ENCODE measurements at regions not wholly inside any gene's neighbourhood (a gene's known extent, or its start where the extent isn't known, plus 50 kb on each side); places are given as distances from the start of the nearest gene placed in this dataset.

GRCh38 chr9:13621872-13622564, 342.5 kb upstream of the MPDZ start:
- Histone ChIP-seq H3K27me3 (ENCODE audit: control insufficient read depth in 2 of 2, insufficient read depth in 2 of 2, low read length in 2 of 2) (no peaks in the 10 kb centered on the region), H3K36me3 (ENCODE audit: control insufficient read depth, insufficient read depth, low read length) (no peaks in the 10 kb centered on the region), H3K4me3 (no peak overlapping the region), H3K79me2 (ENCODE audit: control insufficient read depth, insufficient read depth, low read length) (no peaks in the 10 kb centered on the region), H3K4me2 (ENCODE audit: insufficient read depth, low read length) (no peak overlapping the region), H3K9ac (ENCODE audit: insufficient read depth in 1 of 2, low read depth in 2 of 2, low read length in 2 of 2) (no peak overlapping the region), H3K9me1 (ENCODE audit: control insufficient read depth, insufficient read depth, low read length) (no peaks in the 10 kb centered on the region), H3K27ac (ENCODE audit: extremely low read depth, low read depth, low read length) (no peak overlapping the region), H3K4me1 (replicated peaks in 1 of 2; ENCODE audit: control insufficient read depth in 2 of 2, insufficient read depth in 2 of 2, low read length in 2 of 2) (no peaks in the 10 kb centered on the region), H4K20me1 (replicated peaks; ENCODE audit: control insufficient read depth, insufficient read depth, low read length) (no peaks in the 10 kb centered on the region), H2AFZ (ENCODE audit: low read depth, low read length) (no peak overlapping the region), H3K9me3 (replicated peaks; ENCODE audit: control insufficient read depth, insufficient read depth, low read depth, low read length) (no peaks in the 10 kb centered on the region)
- no TSS peak for BruUV-seq (replicated peaks)
- ATAC-seq (no peak), FAIRE-seq (no peak), DNase-seq (ENCODE audit: extremely low read depth in 1 of 4, low spot score in 3 of 4) (no peak)
- WGBS (ENCODE audit: insufficient coverage, low coverage, missing lambda C conversion rate) = 0% methylated on average over 6 of the region's 6 CpGs
- POLR2A ChIA-PET = no interaction called here
- in situ Hi-C loops (cut with MboI) (no loop called here), intact Hi-C loops (cut with micrococcal nuclease) (no loop called here)
- CTCF ChIA-PET (ENCODE audit: low intra/inter-chr PET ratio) = interaction anchor here (0.6 kb wide), 1 partner anchor 1050 kb away, joined by 3 read pairs; no protein-coding TSS in a partner anchor
- TF ChIP-seq CHD7 (IDR thresholded peaks at IDR 0.05; ENCODE audit: low read depth, low read length) = no peak
- TF ChIP-seq PRMT5 (CRISPR knock-in tag; IDR thresholded peaks at IDR 0.05) = no peak
- no peak for TF ChIP-seq ZNF740 (CRISPR knock-in tag; IDR thresholded peaks at IDR 0.05)
- TF ChIP-seq ZNF740 (tag; IDR thresholded peaks at IDR 0.05) = no peak
- TF ChIP-seq JUND (IDR thresholded peaks at IDR 0.05; ENCODE audit: borderline replicate concordance, low read depth, low read length) = no peak
- no peak for TF ChIP-seq JUND (tag; IDR thresholded peaks at IDR 0.05; ENCODE audit: borderline replicate concordance, low read depth, low read length)
- TF ChIP-seq MCM3 (IDR thresholded peaks at IDR 0.05) = no peak
- TF ChIP-seq, protein P1, sequence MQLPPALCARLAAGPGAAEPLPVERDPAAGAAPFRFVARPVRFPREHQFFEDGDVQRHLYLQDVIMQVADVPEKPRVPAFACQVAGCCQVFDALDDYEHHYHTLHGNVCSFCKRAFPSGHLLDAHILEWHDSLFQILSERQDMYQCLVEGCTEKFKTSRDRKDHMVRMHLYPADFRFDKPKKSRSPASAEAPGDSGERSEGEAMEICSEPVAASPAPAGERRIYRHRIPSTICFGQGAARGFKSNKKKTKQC (CRISPR knock-in tag; IDR thresholded peaks at IDR 0.05) = no peak
- TF ChIP-seq ZFP36 (IDR thresholded peaks at IDR 0.05; ENCODE audit: low read depth, low read length, partially characterized antibody) = no peak
- no peak for TF ChIP-seq ZNF239 (CRISPR knock-in tag; IDR thresholded peaks at IDR 0.05)

Measured in K562 (cell line).